NB4 (cell line): ENCODE measurements at regions not wholly inside any gene's neighbourhood (a gene's known extent, or its start where the extent isn't known, plus 50 kb on each side); places are given as distances from the start of the nearest gene placed in this dataset.
"Not testable (repeated sequence)": the region's sequence is repeated elsewhere in the genome, so short reads cannot be mapped to it uniquely, and the experiment has no call there.

Experiments
- DNase-seq: peaks from one replicate; pipeline ENCODE4 v3.0.0; 2010; ENCODE audit warnings: low read depth
- H3K4me3 ChIP-seq: one replicate; pipeline ENCODE4 v1.5.1; 2011; ENCODE audit warnings: mild to moderate bottlenecking, low read depth, low read length, moderate library complexity
- MAX ChIP-seq: IDR thresholded peaks from 2 replicates; pipeline ENCODE4 v1.6.1; 2011; ENCODE audit warnings: low read depth, low read length
- MYC ChIP-seq: IDR thresholded peaks from 2 replicates; pipeline ENCODE4 v1.6.1; 2011; ENCODE audit warnings: low read depth, low read length
- POLR2A ChIP-seq: IDR thresholded peaks from 2 replicates; pipeline ENCODE4 v1.6.1; 2011; ENCODE audit warnings: mild to moderate bottlenecking; ENCODE audit not compliant: insufficient read length; ENCODE audit errors: extremely low read depth
- TF ChIP-seq, protein P1 (sequence below): IDR thresholded peaks from one replicate; pipeline ENCODE4 v1.5.1; 2012; ENCODE audit warnings: low read depth, low read length

GRCh38 chr2:142435847-142436246 is 305.0 kb upstream of the LRP1B start:
- H3K4me3 ChIP-seq = no peak overlapping the region
- no peak for DNase-seq
- no peak for TF ChIP-seq POLR2A
- TF ChIP-seq, protein P1, sequence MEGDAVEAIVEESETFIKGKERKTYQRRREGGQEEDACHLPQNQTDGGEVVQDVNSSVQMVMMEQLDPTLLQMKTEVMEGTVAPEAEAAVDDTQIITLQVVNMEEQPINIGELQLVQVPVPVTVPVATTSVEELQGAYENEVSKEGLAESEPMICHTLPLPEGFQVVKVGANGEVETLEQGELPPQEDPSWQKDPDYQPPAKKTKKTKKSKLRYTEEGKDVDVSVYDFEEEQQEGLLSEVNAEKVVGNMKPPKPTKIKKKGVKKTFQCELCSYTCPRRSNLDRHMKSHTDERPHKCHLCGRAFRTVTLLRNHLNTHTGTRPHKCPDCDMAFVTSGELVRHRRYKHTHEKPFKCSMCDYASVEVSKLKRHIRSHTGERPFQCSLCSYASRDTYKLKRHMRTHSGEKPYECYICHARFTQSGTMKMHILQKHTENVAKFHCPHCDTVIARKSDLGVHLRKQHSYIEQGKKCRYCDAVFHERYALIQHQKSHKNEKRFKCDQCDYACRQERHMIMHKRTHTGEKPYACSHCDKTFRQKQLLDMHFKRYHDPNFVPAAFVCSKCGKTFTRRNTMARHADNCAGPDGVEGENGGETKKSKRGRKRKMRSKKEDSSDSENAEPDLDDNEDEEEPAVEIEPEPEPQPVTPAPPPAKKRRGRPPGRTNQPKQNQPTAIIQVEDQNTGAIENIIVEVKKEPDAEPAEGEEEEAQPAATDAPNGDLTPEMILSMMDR = no peak
- TF ChIP-seq MAX = no peak
- TF ChIP-seq MYC = no peak

DNA sequence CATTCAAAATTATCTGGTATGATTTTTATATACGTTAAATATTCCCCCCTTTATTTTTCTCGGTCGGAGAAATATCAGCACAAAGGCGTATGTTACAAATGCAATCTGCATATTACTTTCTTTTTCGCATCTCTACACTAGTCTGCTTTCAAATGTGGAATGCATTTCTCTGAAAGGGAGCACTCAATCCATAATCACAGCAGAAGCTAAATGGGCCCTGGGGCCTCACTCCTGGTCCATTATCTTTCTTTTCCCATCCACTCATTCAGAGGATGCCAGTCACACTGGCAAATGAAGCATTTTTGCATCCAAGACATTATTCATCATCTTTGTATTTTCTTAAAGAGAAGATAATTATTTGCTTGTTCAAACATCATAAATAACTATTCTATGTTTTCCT is 295.2 kb upstream of the LRP1B start:
- TF ChIP-seq, protein P1 = no peak
- TF ChIP-seq MAX (no peak), MYC (no peak), POLR2A (no peak)
- DNase-seq = no peak
- no peak overlapping the region for H3K4me3 ChIP-seq

DNA sequence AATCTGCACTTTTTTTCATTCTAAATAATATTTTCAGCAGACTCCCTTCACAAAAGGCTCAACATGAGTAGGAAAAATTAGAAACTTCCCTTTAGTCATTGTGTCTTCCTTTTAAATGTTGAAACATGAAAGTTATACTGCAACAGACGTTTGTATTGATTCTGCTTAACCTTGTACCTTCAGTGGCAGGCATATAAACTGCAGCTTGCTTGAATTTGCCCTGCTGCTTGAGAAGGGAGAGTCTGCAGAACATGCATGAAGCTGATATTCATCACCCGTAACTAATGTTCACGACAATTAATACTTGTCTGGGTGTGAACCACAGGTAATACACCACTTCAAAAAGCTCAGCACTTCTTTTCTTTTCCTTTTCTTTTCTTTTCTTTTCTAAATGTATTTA is 294.7 kb upstream of the LRP1B start:
- TF ChIP-seq MYC (no peak), POLR2A (no peak), MAX (no peak)
- TF ChIP-seq, protein P1 = no peak
- no peak overlapping the region for H3K4me3 ChIP-seq

DNA sequence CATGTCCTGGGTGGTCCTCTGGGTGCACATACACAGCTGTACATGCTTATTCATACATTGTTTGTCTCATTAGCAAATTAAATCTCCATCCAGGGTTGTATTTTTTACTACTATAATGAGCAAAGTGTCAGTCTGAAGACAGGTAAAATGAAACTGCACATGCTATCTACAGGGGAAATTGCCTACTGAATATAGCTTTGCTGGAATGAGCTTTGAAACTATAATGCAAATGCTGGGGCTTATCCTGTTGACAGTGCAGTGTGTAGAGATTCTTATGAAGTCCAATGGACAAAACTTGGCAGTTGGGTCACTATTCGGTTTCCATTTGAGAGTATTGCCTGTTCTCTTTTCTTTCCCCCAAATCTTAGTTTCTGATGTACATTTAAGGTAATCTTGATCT is 292.8 kb upstream of the LRP1B start:
- H3K4me3 ChIP-seq = no peak overlapping the region
- DNase-seq = no peak
- TF ChIP-seq, protein P1 = no peak
- TF ChIP-seq MYC = no peak
- TF ChIP-seq MAX = no peak
- no peak for TF ChIP-seq POLR2A

More for the DNA sequence above, 294.7 kb upstream of the LRP1B start:
- DNase-seq = no peak

GRCh38 chr2:142422769-142423168 is 292.0 kb upstream of the LRP1B start:
- no peak overlapping the region for H3K4me3 ChIP-seq
- no peak for TF ChIP-seq MAX
- no peak for DNase-seq

GRCh38 chr2:142422041-142422440 is 291.2 kb upstream of the LRP1B start:
- no peak overlapping the region for H3K4me3 ChIP-seq
- no peak for DNase-seq
- TF ChIP-seq POLR2A = no peak
- TF ChIP-seq MYC = no peak
- TF ChIP-seq, protein P1 = no peak
- TF ChIP-seq MAX = no peak

GRCh38 chr2:142418699-142419098 is 287.9 kb upstream of the LRP1B start:
- DNase-seq, H3K4me3 ChIP-seq: not testable (repeated sequence)
